Spleen (tissue), 11 donors: ENCODE measurements at regions not wholly inside any gene's neighbourhood (a gene's known extent, or its start where the extent isn't known, plus 50 kb on each side); places are given as distances from the start of the nearest gene placed in this dataset.

Source experiments
- DNase-seq: peaks from one replicate; pipeline ENCODE4 v3.0.0-alpha.2; 2020
- H3K27ac ChIP-seq, 8 donors: fragments of 200-600 bp; sonication (generic) in 7 of 8; 1 replicate in 4 of 8; 2 replicates in 4 of 8; pipeline versions ENCODE4 v1.5.0 to v1.8.0; 2016 to 2021; ENCODE audit warnings: inconsistent platforms in 4 of 8, mild to moderate bottlenecking in 4 of 8, moderate library complexity in 1 of 8
- H3K27me3 ChIP-seq, 7 donors: fragments of 200-600 bp; sonication (generic) in 6 of 7; replicated peaks in 1 of 7; 1 replicate in 4 of 7; 2 replicates in 3 of 7; pipeline versions ENCODE4 v1.5.0 to v1.8.0; 2016 to 2021; ENCODE audit warnings: inconsistent platforms in 3 of 7, mild to moderate bottlenecking in 1 of 7
- H3K36me3 ChIP-seq, 6 donors: fragments of 200-600 bp; sonication (generic) in 5 of 6; 1 replicate in 4 of 6; 2 replicates in 2 of 6; pipeline versions ENCODE4 v1.5.0 to v1.8.0; 2016 to 2021; ENCODE audit warnings: inconsistent platforms in 2 of 6
- H3K4me1 ChIP-seq, 6 donors: fragments of 200-600 bp; sonication (generic) in 5 of 6; 1 replicate in 3 of 6; 2 replicates in 3 of 6; pipeline versions ENCODE4 v1.5.0 to v1.8.0; 2016 to 2021; ENCODE audit warnings: inconsistent platforms in 3 of 6
- H3K4me3 ChIP-seq, 8 donors: fragments of 200-600 bp; sonication (generic) in 7 of 8; 1 replicate in 4 of 8; 2 replicates in 4 of 8; pipeline versions ENCODE4 v1.5.0 to v1.8.0; 2016 to 2021; ENCODE audit warnings: inconsistent platforms in 4 of 8, mild to moderate bottlenecking in 4 of 8, moderate library complexity in 2 of 8
- H3K9me3 ChIP-seq, 8 donors: fragments of 200-600 bp; sonication (generic) in 7 of 8; 1 replicate in 4 of 8; 2 replicates in 4 of 8; pipeline versions ENCODE4 v1.5.0 to v1.8.0; 2016 to 2021; ENCODE audit warnings: inconsistent platforms in 4 of 8
- CTCF ChIP-seq, 11 experiments: fragments of 200-600 bp in 7 of 11; fragments of 450-650 bp in 4 of 11; sonication (generic) in 4 of 11; IDR thresholded peaks in 8 of 11; conservative IDR thresholded peaks in 3 of 11; 1 replicate in 7 of 11; 2 replicates in 4 of 11; pipeline versions ENCODE4 v1.4.0 to v1.8.0; 2016 to 2021; ENCODE audit warnings: antibody characterized with exemption in 11 of 11, inconsistent platforms in 4 of 11, mild to moderate bottlenecking in 1 of 11
- POLR2A ChIP-seq, 3 donors: fragments of 450-650 bp; IDR thresholded peaks; one replicate each; pipeline ENCODE4 v1.5.1; 2017; ENCODE audit warnings: antibody characterized with exemption in 3 of 3, mild to moderate bottlenecking in 1 of 3
- POLR2AphosphoS5 ChIP-seq, 3 donors: sonication (generic); formaldehyde crosslinking; IDR thresholded peaks; one replicate each; pipeline ENCODE4 v1.5.1; 2017; ENCODE audit warnings: antibody characterized with exemption in 3 of 3
- WGBS, 5 donors: extraction: QIAGEN DNeasy Blood & Tissue Kit in 3 of 5; methylation state at CpG; one replicate each; pipeline versions ENCODE4 v1.1.5 to v1.1.7; 2013 to 2018; 5-methylcytosine and 5-hydroxymethylcytosine counted together
- intact Hi-C: fragments of 100-400 bp; cut with DNase I; formaldehyde crosslinking; loops from one replicate; pipeline ENCODE4 v1.15.0; 2023; ENCODE audit warnings: low total_unique reads
- donor health status: healthy with polysubstance abuse.
- donor health status: DM: no; HTN: no; CAD: no; lungs with moderate emphysema.
- donor health status: DM: no; HTN: no; CAD: no.
- donor health status: Bipolar disorder and iron deficiency.
- donor health status: healthy.
- donor health status: DM: no; HTN: no; CAD: no.
- donor health status: DM: yes; HTN: yes; CAD: no.

GRCh38 chr6:98717988-98718387 lies 116.4 kb upstream of the POU3F2 start:
- no peak overlapping the region for H3K4me3 ChIP-seq
- WGBS, 5 donors = 50 to 66% (median 62%) methylated on average over 2 of the region's 2 CpGs
- intact Hi-C loops = no loop called here
- no peak for TF ChIP-seq CTCF (IDR thresholded peaks at IDR 0.05 in 8 of 11, conservative IDR thresholded peaks at IDR 0.05 in 3 of 11)
- no peak for TF ChIP-seq POLR2AphosphoS5 (IDR thresholded peaks at IDR 0.05)
- TF ChIP-seq POLR2A (IDR thresholded peaks at IDR 0.05) = no peak
- DNase-seq = no peak
- H3K27me3 ChIP-seq = peaks cover 0 to 19% (median 0%) of the 10 kb centered on the region in 7 donors
- no peak overlapping the region for H3K27ac ChIP-seq
- H3K4me1 ChIP-seq = no peaks in the 10 kb centered on the region
- no peaks in the 10 kb centered on the region for H3K36me3 ChIP-seq
- no peaks in the 10 kb centered on the region for H3K9me3 ChIP-seq

GRCh38 chr6:98724537-98724936 lies 109.8 kb upstream of the POU3F2 start:
- H3K27ac ChIP-seq = no peak overlapping the region
- TF ChIP-seq POLR2AphosphoS5 (IDR thresholded peaks at IDR 0.05) (no peak), POLR2A (IDR thresholded peaks at IDR 0.05) (no peak), CTCF (IDR thresholded peaks at IDR 0.05 in 8 of 11, conservative IDR thresholded peaks at IDR 0.05 in 3 of 11) (no peak)
- no peaks in the 10 kb centered on the region for H3K27me3 ChIP-seq
- intact Hi-C loops = no loop called here
- no peaks in the 10 kb centered on the region for H3K4me1 ChIP-seq
- H3K9me3 ChIP-seq = no peaks in the 10 kb centered on the region
- H3K4me3 ChIP-seq = no peak overlapping the region
- no peak for DNase-seq
- H3K36me3 ChIP-seq = no peaks in the 10 kb centered on the region

- no peak for TF ChIP-seq POLR2AphosphoS5 (IDR thresholded peaks at IDR 0.05)
- TF ChIP-seq POLR2A (IDR thresholded peaks at IDR 0.05) = no peak
- TF ChIP-seq CTCF (IDR thresholded peaks at IDR 0.05 in 8 of 11, conservative IDR thresholded peaks at IDR 0.05 in 3 of 11) = no peak
- DNase-seq = no peak
- Histone ChIP-seq H3K9me3 (peaks cover 0 to 6% (median 0%) of the 10 kb centered on the region in 8 donors), H3K36me3 (no peaks in the 10 kb centered on the region), H3K4me1 (no peaks in the 10 kb centered on the region), H3K4me3 (no peak overlapping the region), H3K27ac (no peak overlapping the region), H3K27me3 (no peaks in the 10 kb centered on the region)
- intact Hi-C loops = no loop called here
- 38 to 62% (median 50%) methylated on average over 1 of the region's 1 CpG for WGBS, 5 donors
Observed at GRCh38 chr6:98747273-98747672, 87.1 kb upstream of the POU3F2 start.

- H3K4me1 ChIP-seq = no peaks in the 10 kb centered on the region
- H3K27me3 ChIP-seq = no peaks in the 10 kb centered on the region
- TF ChIP-seq POLR2A (IDR thresholded peaks at IDR 0.05) (no peak), CTCF (IDR thresholded peaks at IDR 0.05 in 8 of 11, conservative IDR thresholded peaks at IDR 0.05 in 3 of 11) (no peak), POLR2AphosphoS5 (IDR thresholded peaks at IDR 0.05) (no peak)
- DNase-seq = no peak
- 48 to 63% (median 61%) methylated on average over 3 of the region's 3 CpGs for WGBS, 5 donors
- intact Hi-C loops = no loop called here
- peaks cover 0 to 10% (median 0%) of the 10 kb centered on the region in 8 donors for H3K9me3 ChIP-seq
- no peak overlapping the region for H3K27ac ChIP-seq
- no peaks in the 10 kb centered on the region for H3K36me3 ChIP-seq
- no peak overlapping the region for H3K4me3 ChIP-seq
Observed at GRCh38 chr6:98747960-98748359, 86.4 kb upstream of the POU3F2 start.
